Pulmonary artery endothelial cell (primary cell): ENCODE measurements at regions not wholly inside any gene's neighbourhood (a gene's known extent, or its start where the extent isn't known, plus 50 kb on each side); places are given as distances from the start of the nearest gene placed in this dataset.
"Not testable (repeated sequence)": the region's sequence is repeated elsewhere in the genome, so short reads cannot be mapped to it uniquely, and the experiment has no call there.

ENCODE experiments used
- DNase-seq: peaks from one replicate; pipeline ENCODE4 v3.0.0-alpha.2; 2011; ENCODE audit warnings: low read depth, low spot score

- DNase-seq = no peak
Observed at GRCh38 chr4:75422998-75423397, 91.2 kb downstream of the RCHY1 start.

GRCh38 chr4:75412746-75413145 lies 101.5 kb downstream of the RCHY1 start:
- no peak for DNase-seq

GRCh38 chr4:75398501-75398900 lies 115.7 kb downstream of the RCHY1 start:
- DNase-seq = no peak

GRCh38 chr4:75391489-75392166 lies 122.6 kb downstream of the RCHY1 start:
- no peak for DNase-seq

- not testable (repeated sequence) for DNase-seq
Observed at GRCh38 chr4:75386426-75386825, 127.8 kb downstream of the RCHY1 start.

GRCh38 chr4:75385106-75385505 lies 129.1 kb downstream of the RCHY1 start:
- DNase-seq = no peak

- no peak for DNase-seq
Observed at GRCh38 chr4:75376543-75376942, 137.7 kb downstream of the RCHY1 start.

- no peak for DNase-seq
Observed at GRCh38 chr4:75371915-75372314, 142.3 kb downstream of the RCHY1 start.

- no peak for DNase-seq
Observed at GRCh38 chr4:75370576-75370975, 143.6 kb downstream of the RCHY1 start.

GRCh38 chr4:75345423-75345822 lies 168.8 kb downstream of the RCHY1 start:
- no peak for DNase-seq

GRCh38 chr4:75344915-75345314 lies 169.3 kb downstream of the RCHY1 start:
- DNase-seq = no peak

GRCh38 chr4:75343333-75343732 lies 170.9 kb downstream of the RCHY1 start:
- DNase-seq = no peak

GRCh38 chr4:75340561-75340960 lies 173.6 kb downstream of the RCHY1 start:
- no peak for DNase-seq

- DNase-seq = no peak
Observed at GRCh38 chr4:75338352-75338880, 175.8 kb downstream of the RCHY1 start.

GRCh38 chr4:75327804-75328512 lies 186.2 kb downstream of the RCHY1 start:
- DNase-seq = no peak

- no peak for DNase-seq
Observed at GRCh38 chr4:75325318-75325979, 188.8 kb downstream of the RCHY1 start.

- DNase-seq = no peak
Observed at GRCh38 chr4:75321484-75321883, 192.7 kb downstream of the RCHY1 start.

- not testable (repeated sequence) for DNase-seq
Observed at GRCh38 chr4:75317641-75318040, 196.6 kb downstream of the RCHY1 start.

GRCh38 chr4:75308049-75308448 lies 206.2 kb downstream of the RCHY1 start:
- DNase-seq = no peak

- DNase-seq = no peak
Observed at GRCh38 chr4:75306506-75306905, 207.7 kb downstream of the RCHY1 start.

- no peak for DNase-seq
Observed at GRCh38 chr4:75302648-75303047, 211.6 kb downstream of the RCHY1 start.

- DNase-seq = no peak
Observed at GRCh38 chr4:75289914-75290582, 224.2 kb downstream of the RCHY1 start.
